K562 (cell line): ENCODE measurements at regions not wholly inside any gene's neighbourhood (a gene's known extent, or its start where the extent isn't known, plus 50 kb on each side); places are given as distances from the start of the nearest gene placed in this dataset.
"Not testable (repeated sequence)": the region's sequence is repeated elsewhere in the genome, so short reads cannot be mapped to it uniquely, and the experiment has no call there.

Experiments used
- CHD7 ChIP-seq: fragments of 200-600 bp; sonication (generic); IDR thresholded peaks from one replicate; pipeline ENCODE4 v1.6.1; 2012; ENCODE audit warnings: mild to moderate bottlenecking, low read depth, low read length, inconsistent platforms
- CTCF ChIP-seq, 3 experiments: IDR thresholded peaks in 2 of 3; conservative IDR thresholded peaks in 1 of 3; 2 replicates each; pipeline ENCODE4 v1.5.1; 2011 to 2012; ENCODE audit warnings: low read length in 3 of 3, mild to moderate bottlenecking in 3 of 3, control low read depth in 2 of 3, improper control_type of control experiment in 1 of 3, inconsistent platforms in 1 of 3, low read depth in 1 of 3, mixed read lengths in 1 of 3, moderate library complexity in 1 of 3; ENCODE audit not compliant: insufficient read depth in 2 of 3
- KLF1 ChIP-seq: fragments of 450-650 bp; IDR thresholded peaks from 2 replicates; pipeline ENCODE4 v1.6.1; 2016; ENCODE audit warnings: missing genetic modification characterization, missing compliant biosample characterization
- THRAP3 ChIP-seq: fragments of 450-650 bp; IDR thresholded peaks from 2 replicates; pipeline ENCODE4 v1.6.1; 2016; ENCODE audit warnings: mild to moderate bottlenecking, inconsistent platforms, borderline replicate concordance
- ZNF277 ChIP-seq: fragments of 250-450 bp; sonication (Bioruptor Pico); IDR thresholded peaks from 2 replicates; pipeline ENCODE4 v1.8.0; 2022; ENCODE audit warnings: inconsistent platforms, mild to moderate bottlenecking, moderate library complexity, borderline replicate concordance
- TF ChIP-seq, protein P1 (sequence below), 2 experiments: IDR thresholded peaks in 1 of 2; conservative IDR thresholded peaks in 1 of 2; 2 replicates each; pipeline ENCODE4 v1.6.1; 2016; ENCODE audit warnings: low read depth in 2 of 2, mild to moderate bottlenecking in 1 of 2, missing compliant biosample characterization in 1 of 2, missing genetic modification characterization in 1 of 2, moderate library complexity in 1 of 2

DNA sequence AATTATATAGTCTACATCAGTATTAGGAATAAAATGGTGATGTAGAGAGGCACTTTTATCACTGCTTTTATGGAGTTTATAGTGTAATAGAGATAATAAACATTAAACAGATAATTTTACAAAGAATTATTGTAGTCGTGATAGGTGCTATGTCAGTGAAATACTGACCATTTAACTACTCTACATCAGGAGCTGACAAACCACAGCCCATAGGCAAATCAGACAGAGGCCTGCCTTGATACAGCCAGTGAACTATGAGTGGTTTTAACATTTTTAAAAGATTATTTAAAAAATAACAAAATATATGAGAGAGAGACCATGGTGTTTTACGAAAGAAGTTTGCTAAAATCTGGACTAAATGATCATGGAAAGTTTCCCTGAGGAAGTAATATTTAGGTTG is 104.3 kb downstream of the KLRB1 start:
- TF ChIP-seq, protein P1, sequence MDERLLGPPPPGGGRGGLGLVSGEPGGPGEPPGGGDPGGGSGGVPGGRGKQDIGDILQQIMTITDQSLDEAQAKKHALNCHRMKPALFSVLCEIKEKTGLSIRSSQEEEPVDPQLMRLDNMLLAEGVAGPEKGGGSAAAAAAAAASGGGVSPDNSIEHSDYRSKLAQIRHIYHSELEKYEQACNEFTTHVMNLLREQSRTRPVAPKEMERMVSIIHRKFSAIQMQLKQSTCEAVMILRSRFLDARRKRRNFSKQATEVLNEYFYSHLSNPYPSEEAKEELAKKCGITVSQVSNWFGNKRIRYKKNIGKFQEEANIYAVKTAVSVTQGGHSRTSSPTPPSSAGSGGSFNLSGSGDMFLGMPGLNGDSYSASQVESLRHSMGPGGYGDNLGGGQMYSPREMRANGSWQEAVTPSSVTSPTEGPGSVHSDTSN (CRISPR knock-in tag; IDR thresholded peaks at IDR 0.05; ENCODE audit: low read depth), result not testable (repeated sequence)
- TF ChIP-seq, protein P1 (tag; conservative IDR thresholded peaks at IDR 0.05; ENCODE audit: low read depth), result not testable (repeated sequence)
- TF ChIP-seq CHD7; ZNF277 (CRISPR knock-in tag); CTCF (IDR thresholded peaks at IDR 0.05 in 2 of 3, conservative IDR thresholded peaks at IDR 0.05 in 1 of 3; ENCODE audit: insufficient read depth in 2 of 3, low read depth in 1 of 3, low read length in 3 of 3); THRAP3; KLF1 (tag): not testable (repeated sequence)
